H9 (cell line): ENCODE measurements at regions not wholly inside any gene's neighbourhood (a gene's known extent, or its start where the extent isn't known, plus 50 kb on each side); places are given as distances from the start of the nearest gene placed in this dataset.

ENCODE experiments used
- DNase-seq: peaks from one replicate; pipeline ENCODE4 v3.0.0-alpha.2; 2017
- H2AFZ ChIP-seq: one replicate; pipeline ENCODE4 v1.6.1; 2013; ENCODE audit warnings: mild to moderate bottlenecking, low read length, control low read depth, moderate library complexity
- H2AK5ac ChIP-seq: 2 replicates; pipeline ENCODE4 v1.6.1; 2013; ENCODE audit warnings: low read length, control low read depth, mixed read lengths; ENCODE audit not compliant: insufficient read length
- H2BK120ac ChIP-seq: one replicate; pipeline ENCODE4 v1.6.1; 2013; ENCODE audit warnings: low read depth, mild to moderate bottlenecking, low read length, control low read depth, inconsistent platforms; ENCODE audit not compliant: poor library complexity, severe bottlenecking
- H2BK12ac ChIP-seq: 2 replicates; pipeline ENCODE4 v1.6.1; 2013; ENCODE audit warnings: low read length, control low read depth, mixed read lengths, low read depth; ENCODE audit not compliant: insufficient read length
- H2BK15ac ChIP-seq: 2 replicates; pipeline ENCODE4 v1.6.1; 2013; ENCODE audit warnings: low read depth, low read length, control low read depth
- H2BK20ac ChIP-seq: one replicate; pipeline ENCODE4 v1.6.1; 2013; ENCODE audit warnings: low read depth, mild to moderate bottlenecking, low read length, control low read depth, inconsistent platforms; ENCODE audit not compliant: poor library complexity, severe bottlenecking
- H2BK5ac ChIP-seq: 2 replicates; pipeline ENCODE4 v1.6.1; 2013; ENCODE audit warnings: low read length, control low read depth, mixed read lengths; ENCODE audit not compliant: insufficient read length
- H3K14ac ChIP-seq: 2 replicates; pipeline ENCODE4 v1.6.1; 2013; ENCODE audit warnings: low read length, control low read depth; ENCODE audit not compliant: insufficient read depth
- H3K18ac ChIP-seq: 2 replicates; pipeline ENCODE4 v1.6.1; 2013; ENCODE audit warnings: low read depth, mild to moderate bottlenecking, mixed read lengths, low read length, control low read depth; ENCODE audit not compliant: insufficient read length
- H3K23ac ChIP-seq: 2 replicates; pipeline ENCODE4 v1.6.1; 2013; ENCODE audit warnings: low read length, control low read depth, mixed read lengths, low read depth; ENCODE audit not compliant: insufficient read length
- H3K23me2 ChIP-seq: 2 replicates; pipeline ENCODE4 v1.6.1; 2013; ENCODE audit warnings: low read depth, mild to moderate bottlenecking, mixed read lengths, low read length, control low read depth; ENCODE audit not compliant: insufficient read length, poor library complexity, severe bottlenecking
- H3K27ac ChIP-seq: 2 replicates; pipeline ENCODE4 v1.5.1; 2013; ENCODE audit warnings: low read length, control low read depth, mixed read lengths, low read depth; ENCODE audit not compliant: insufficient read length
- H3K27me3 ChIP-seq: 2 replicates; pipeline ENCODE4 v1.6.1; 2013; ENCODE audit warnings: low read length, control low read depth, inconsistent platforms; ENCODE audit not compliant: insufficient read depth
- H3K4ac ChIP-seq: 2 replicates; pipeline ENCODE4 v1.6.1; 2013; ENCODE audit warnings: low read depth, mild to moderate bottlenecking, control low read depth, inconsistent platforms, low read length, moderate library complexity
- H3K4me1 ChIP-seq: 2 replicates; pipeline ENCODE4 v1.6.1; 2013; ENCODE audit warnings: low read length, control low read depth, inconsistent platforms; ENCODE audit not compliant: insufficient read depth
- H3K4me2 ChIP-seq: 2 replicates; pipeline ENCODE4 v1.6.1; 2013; ENCODE audit warnings: low read length, control low read depth, mixed read lengths; ENCODE audit not compliant: insufficient read length, insufficient read depth
- H3K56ac ChIP-seq: 2 replicates; pipeline ENCODE4 v1.6.1; 2013; ENCODE audit warnings: low read depth, mild to moderate bottlenecking, mixed read lengths, low read length, control low read depth; ENCODE audit not compliant: insufficient read length
- H3K79me1 ChIP-seq: 2 replicates; pipeline ENCODE4 v1.6.1; 2013; ENCODE audit warnings: low read depth, mild to moderate bottlenecking, moderate library complexity, low read length, control low read depth, inconsistent platforms; ENCODE audit not compliant: insufficient read depth, poor library complexity, severe bottlenecking
- H3K79me2 ChIP-seq: 2 replicates; pipeline ENCODE4 v1.6.1; 2013; ENCODE audit warnings: low read length, control low read depth, inconsistent platforms; ENCODE audit not compliant: insufficient read depth
- H3K9ac ChIP-seq: 2 replicates; pipeline ENCODE4 v1.6.1; 2013; ENCODE audit warnings: low read length, control low read depth, mixed read lengths; ENCODE audit not compliant: insufficient read length; ENCODE audit errors: extremely low read depth
- H3K9me3 ChIP-seq: one replicate; pipeline ENCODE4 v1.6.1; 2013; ENCODE audit warnings: low read depth, low read length, inconsistent platforms; ENCODE audit not compliant: control insufficient read depth
- H3T11ph ChIP-seq: one replicate; pipeline ENCODE4 v1.6.1; 2013; ENCODE audit warnings: mild to moderate bottlenecking, low read length, control low read depth, inconsistent platforms
- H4K20me1 ChIP-seq: one replicate; pipeline ENCODE4 v1.6.1; 2013; ENCODE audit not compliant: control insufficient read depth, insufficient read length, insufficient read depth
- H4K5ac ChIP-seq: 2 replicates; pipeline ENCODE4 v1.6.1; 2013; ENCODE audit warnings: low read depth, mild to moderate bottlenecking, mixed read lengths, low read length, control low read depth; ENCODE audit not compliant: insufficient read length
- H4K8ac ChIP-seq: replicated peaks from 2 replicates; pipeline ENCODE4 v1.6.1; 2013; ENCODE audit warnings: low read length, control low read depth, mixed read lengths, low read depth; ENCODE audit not compliant: insufficient read length
- H4K91ac ChIP-seq: 2 replicates; pipeline ENCODE4 v1.6.1; 2013; ENCODE audit warnings: low read depth, mild to moderate bottlenecking, moderate library complexity, mixed read lengths, low read length, control low read depth; ENCODE audit not compliant: insufficient read length
- H3K27ac Mint-ChIP-seq, 3 experiments: 2 replicates in 2 of 3; 3 replicates in 1 of 3; pipeline ENCODE4 v1.8.0; 2020 to 2021; ENCODE audit warnings: mixed read lengths in 3 of 3, mild to moderate bottlenecking in 1 of 3, moderate library complexity in 1 of 3
- H3K27me3 Mint-ChIP-seq: 2 replicates; pipeline ENCODE4 v1.8.0; 2021; ENCODE audit warnings: low read depth, mild to moderate bottlenecking, moderate library complexity, mixed read lengths
- H3K36me3 Mint-ChIP-seq, 3 experiments: 2 replicates in 2 of 3; 3 replicates in 1 of 3; pipeline ENCODE4 v1.8.0; 2020 to 2021; ENCODE audit warnings: low read depth in 3 of 3, mixed read lengths in 3 of 3; ENCODE audit not compliant: insufficient read depth in 1 of 3
- H3K4me1 Mint-ChIP-seq, 2 experiments: 2 replicates each; pipeline ENCODE4 v1.8.0; 2020; ENCODE audit warnings: mixed read lengths in 2 of 2
- H3K4me3 Mint-ChIP-seq, 2 experiments: 2 replicates in 1 of 2; 3 replicates in 1 of 2; pipeline ENCODE4 v1.8.0; 2020 to 2021; ENCODE audit warnings: mild to moderate bottlenecking in 2 of 2, mixed read lengths in 2 of 2, moderate library complexity in 1 of 2
- H3K9me3 Mint-ChIP-seq, 2 experiments: 2 replicates in 1 of 2; 3 replicates in 1 of 2; pipeline ENCODE4 v1.8.0; 2020; ENCODE audit warnings: mild to moderate bottlenecking in 2 of 2, mixed read lengths in 2 of 2, moderate library complexity in 1 of 2
- WGBS: extraction: QIAGEN DNeasy Blood & Tissue Kit; methylation state at CpG from one replicate; pipeline ENCODE4 v1.1.7; 2013; ENCODE audit warnings: missing lambda C conversion rate, low lambda C conversion rate, mixed read lengths; ENCODE audit not compliant: insufficient read length; ENCODE audit errors: extremely low coverage; 5-methylcytosine and 5-hydroxymethylcytosine counted together
- TF ChIP-seq, protein P1 (sequence below): fragments of 200-600 bp; sonication (generic); conservative IDR thresholded peaks from 3 replicates; pipeline ENCODE4 v1.8.0; 2021; ENCODE audit warnings: antibody characterized with exemption, mild to moderate bottlenecking

GRCh38 chr5:170442391-170442790 lies 53.2 kb upstream of the KCNMB1 start:
- TF ChIP-seq, protein P1, sequence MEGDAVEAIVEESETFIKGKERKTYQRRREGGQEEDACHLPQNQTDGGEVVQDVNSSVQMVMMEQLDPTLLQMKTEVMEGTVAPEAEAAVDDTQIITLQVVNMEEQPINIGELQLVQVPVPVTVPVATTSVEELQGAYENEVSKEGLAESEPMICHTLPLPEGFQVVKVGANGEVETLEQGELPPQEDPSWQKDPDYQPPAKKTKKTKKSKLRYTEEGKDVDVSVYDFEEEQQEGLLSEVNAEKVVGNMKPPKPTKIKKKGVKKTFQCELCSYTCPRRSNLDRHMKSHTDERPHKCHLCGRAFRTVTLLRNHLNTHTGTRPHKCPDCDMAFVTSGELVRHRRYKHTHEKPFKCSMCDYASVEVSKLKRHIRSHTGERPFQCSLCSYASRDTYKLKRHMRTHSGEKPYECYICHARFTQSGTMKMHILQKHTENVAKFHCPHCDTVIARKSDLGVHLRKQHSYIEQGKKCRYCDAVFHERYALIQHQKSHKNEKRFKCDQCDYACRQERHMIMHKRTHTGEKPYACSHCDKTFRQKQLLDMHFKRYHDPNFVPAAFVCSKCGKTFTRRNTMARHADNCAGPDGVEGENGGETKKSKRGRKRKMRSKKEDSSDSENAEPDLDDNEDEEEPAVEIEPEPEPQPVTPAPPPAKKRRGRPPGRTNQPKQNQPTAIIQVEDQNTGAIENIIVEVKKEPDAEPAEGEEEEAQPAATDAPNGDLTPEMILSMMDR = no peak
- no peak for DNase-seq
- H4K91ac ChIP-seq = no peak overlapping the region
- H2BK20ac ChIP-seq = no peak overlapping the region
- no peak overlapping the region for H2BK120ac ChIP-seq
- no peaks in the 10 kb centered on the region for H3K27me3 ChIP-seq
- Mint-ChIP-seq H3K4me1 (peaks cover 31 to 41% of the 10 kb centered on the region in 2 experiments), H3K27me3 (peaks cover 5% of the 10 kb centered on the region; the same call in 1 of the 2 replicates), H3K4me3 (no peak overlapping the region), H3K9me3 (peaks cover 7 to 8% of the 10 kb centered on the region in 2 experiments; a peak in 4 of 5 replicates), H3K27ac (no peak overlapping the region), H3K36me3 (peaks cover 0 to 2% (median 0%) of the 10 kb centered on the region in 3 experiments; a peak in 1 of 7 replicates)
- no peak overlapping the region for H3K27ac ChIP-seq
- no peaks in the 10 kb centered on the region for H3K23me2 ChIP-seq
- no peak overlapping the region for H2BK15ac ChIP-seq
- H3K79me1 ChIP-seq = no peaks in the 10 kb centered on the region
- no peak overlapping the region for H3K9ac ChIP-seq
- no CpG with 5 or more reads among the region's 5 CpGs for whole genome bisulfite sequencing
- no peak overlapping the region for H2AFZ ChIP-seq
- H3K4me2 ChIP-seq = no peak overlapping the region
- no peak overlapping the region for H2BK12ac ChIP-seq
- no peak overlapping the region for H2AK5ac ChIP-seq
- H3K14ac ChIP-seq = no peak overlapping the region
- H4K8ac ChIP-seq = no peak overlapping the region
- H3K4me1 ChIP-seq = no peaks in the 10 kb centered on the region; the same call in 1 of the 2 replicates
- no peak overlapping the region for H4K5ac ChIP-seq
- no peak overlapping the region for H2BK5ac ChIP-seq
- no peaks in the 10 kb centered on the region for H4K20me1 ChIP-seq
- H3K79me2 ChIP-seq = no peaks in the 10 kb centered on the region
- no peak overlapping the region for H3K4ac ChIP-seq
- H3K23ac ChIP-seq = no peak overlapping the region
- no peaks in the 10 kb centered on the region for H3K9me3 ChIP-seq
- H3K18ac ChIP-seq = no peak overlapping the region
- H3K56ac ChIP-seq = no peak overlapping the region
- H3T11ph ChIP-seq = no peak overlapping the region
